Activated naive CD4-positive, alpha-beta T cell treated with anti-CD3 and anti-CD28 coated beads, Interleukin-2, amount 50 U/mL, for 72 hours (primary cell): ENCODE measurements at regions not wholly inside any gene's neighbourhood (a gene's known extent, or its start where the extent isn't known, plus 50 kb on each side); places are given as distances from the start of the nearest gene placed in this dataset.

Experiments used
- ATAC-seq, 2 donors: fragments of 150-1000 bp; cut with Tn5 transposase; 2 replicates each; pipeline ENCODE4 v1.10.0; 2021; ENCODE audit warnings: mild to moderate bottlenecking in 2 of 2, moderate library complexity in 2 of 2
- DNase-seq, 2 donors: peaks; one replicate each; pipeline ENCODE4 v3.0.0; 2021 to 2022; ENCODE audit warnings: low spot score in 2 of 2
- H3K27ac Mint-ChIP-seq, 2 donors: one replicate each; pipeline ENCODE4 v1.8.0; 2022; ENCODE audit warnings: mild to moderate bottlenecking in 2 of 2, mixed read lengths in 2 of 2
- H3K36me3 Mint-ChIP-seq, 2 donors: one replicate each; pipeline ENCODE4 v1.8.0; 2022; ENCODE audit warnings: mixed read lengths in 2 of 2
- H3K9me3 Mint-ChIP-seq, 2 donors: one replicate each; pipeline ENCODE4 v1.8.0; 2022; ENCODE audit warnings: mixed read lengths in 2 of 2

DNA sequence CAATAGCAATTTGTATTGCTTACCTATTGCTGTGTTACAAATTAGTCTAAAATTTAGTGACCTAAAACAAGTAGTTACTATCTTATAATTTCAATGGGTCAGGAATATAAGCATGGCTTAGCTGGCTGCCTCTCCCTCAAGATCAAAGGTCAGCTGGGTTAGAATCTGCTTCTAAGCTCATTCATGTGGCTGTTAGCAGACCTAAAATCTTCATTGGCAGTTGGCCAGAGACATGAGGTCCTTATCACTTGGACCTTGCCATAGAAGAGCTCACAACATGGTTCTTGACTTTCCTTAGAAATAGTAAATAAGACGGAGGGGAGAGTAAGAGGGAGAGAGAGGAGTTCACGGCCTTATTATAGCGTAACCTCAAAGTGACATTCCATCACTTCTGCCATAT, 468.0 kb downstream of the HTR7 start:
- H3K27ac Mint-ChIP-seq = no peak overlapping the region
- ATAC-seq (no peak), DNase-seq (no peak)
- peaks cover 0 to 2% of the 10 kb centered on the region in 2 donors for H3K9me3 Mint-ChIP-seq
- H3K36me3 Mint-ChIP-seq = no peaks in the 10 kb centered on the region

DNA sequence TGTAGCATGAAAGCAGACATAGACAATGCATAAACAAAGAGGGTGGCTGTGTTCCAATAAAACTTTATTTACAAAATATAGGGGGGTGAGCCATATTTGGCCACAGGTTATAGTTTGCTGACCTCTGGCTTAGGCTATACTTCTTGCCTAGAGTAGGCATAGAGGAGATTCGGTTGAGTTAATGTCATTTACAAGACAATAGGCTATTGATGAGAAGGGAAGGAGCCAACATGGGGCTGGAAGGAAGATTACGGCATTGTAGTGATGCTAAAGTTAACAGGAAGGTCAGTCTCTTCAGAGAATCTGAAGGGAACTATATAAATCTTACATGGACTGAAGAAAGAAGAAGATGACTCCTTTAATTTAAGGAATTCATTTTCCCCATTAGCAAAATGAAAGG, 463.5 kb downstream of the HTR7 start:
- Mint-ChIP-seq H3K36me3 (no peaks in the 10 kb centered on the region), H3K9me3 (no peaks in the 10 kb centered on the region), H3K27ac (no peak overlapping the region)
- ATAC-seq (no peak), DNase-seq (no peak)

DNA sequence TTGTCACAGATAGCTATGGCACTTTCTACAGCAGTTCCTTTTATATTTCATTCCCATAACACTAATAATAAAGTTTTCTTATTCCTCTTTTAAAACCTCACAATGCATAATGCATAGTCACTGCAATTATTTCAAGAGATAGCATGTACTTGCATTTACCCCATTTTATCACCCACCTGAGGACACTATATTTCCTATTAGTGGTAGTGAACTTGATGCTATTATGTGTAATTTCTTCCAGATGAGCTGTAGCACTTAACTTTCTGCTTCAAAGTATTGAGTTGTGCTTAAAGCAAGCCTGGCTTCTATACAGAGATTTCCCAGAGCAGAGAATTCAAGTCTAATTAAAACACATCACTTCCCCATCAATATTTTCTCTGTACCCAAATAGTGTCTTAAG, 461.1 kb downstream of the HTR7 start:
- Mint-ChIP-seq H3K27ac (no peak overlapping the region), H3K36me3 (no peaks in the 10 kb centered on the region), H3K9me3 (no peaks in the 10 kb centered on the region)
- ATAC-seq (no peak), DNase-seq (no peak)

DNA sequence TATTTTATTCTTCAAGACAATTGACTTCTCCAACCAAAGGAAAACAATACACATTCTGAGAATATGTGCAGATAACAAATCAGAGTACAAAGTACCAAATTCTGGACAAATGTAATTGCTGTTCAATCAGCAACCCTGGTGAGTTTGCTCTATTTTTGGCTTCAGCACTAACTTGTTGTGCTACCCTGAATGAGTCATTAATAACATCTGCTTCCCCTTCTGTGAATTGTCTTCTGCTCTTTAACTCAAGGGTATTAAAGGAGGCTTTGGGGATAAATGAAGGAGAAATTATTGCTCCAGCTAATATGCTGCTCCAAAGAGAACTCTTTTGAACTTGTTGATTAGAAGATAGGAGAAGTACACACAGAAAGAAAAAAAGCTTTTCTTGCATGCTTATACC, 459.3 kb downstream of the HTR7 start:
- Mint-ChIP-seq H3K9me3 (no peaks in the 10 kb centered on the region), H3K36me3 (no peaks in the 10 kb centered on the region), H3K27ac (no peak overlapping the region)
- no peak for DNase-seq
- no peak for ATAC-seq

DNA sequence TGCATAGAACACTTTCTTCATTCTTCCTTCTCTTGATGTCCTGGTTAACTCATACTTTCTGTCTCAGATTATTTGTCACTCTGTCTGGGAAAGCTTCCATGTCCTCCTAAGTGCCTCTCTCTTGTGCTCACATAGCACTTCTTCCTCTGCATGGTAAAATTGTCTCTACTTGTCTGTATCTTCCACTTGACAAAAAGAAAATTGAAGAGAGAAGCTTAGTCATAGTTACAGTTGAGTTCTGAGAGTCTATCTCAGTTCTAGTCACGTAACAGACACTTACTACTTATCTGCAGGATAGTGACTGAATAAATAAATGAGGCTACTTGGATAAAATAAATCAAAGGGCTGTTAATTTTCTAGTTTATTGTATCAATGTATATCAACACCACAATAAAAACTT, 458.1 kb downstream of the HTR7 start:
- H3K27ac Mint-ChIP-seq = no peak overlapping the region
- ATAC-seq = no peak
- no peak for DNase-seq
- no peaks in the 10 kb centered on the region for H3K9me3 Mint-ChIP-seq
- H3K36me3 Mint-ChIP-seq = no peaks in the 10 kb centered on the region

DNA sequence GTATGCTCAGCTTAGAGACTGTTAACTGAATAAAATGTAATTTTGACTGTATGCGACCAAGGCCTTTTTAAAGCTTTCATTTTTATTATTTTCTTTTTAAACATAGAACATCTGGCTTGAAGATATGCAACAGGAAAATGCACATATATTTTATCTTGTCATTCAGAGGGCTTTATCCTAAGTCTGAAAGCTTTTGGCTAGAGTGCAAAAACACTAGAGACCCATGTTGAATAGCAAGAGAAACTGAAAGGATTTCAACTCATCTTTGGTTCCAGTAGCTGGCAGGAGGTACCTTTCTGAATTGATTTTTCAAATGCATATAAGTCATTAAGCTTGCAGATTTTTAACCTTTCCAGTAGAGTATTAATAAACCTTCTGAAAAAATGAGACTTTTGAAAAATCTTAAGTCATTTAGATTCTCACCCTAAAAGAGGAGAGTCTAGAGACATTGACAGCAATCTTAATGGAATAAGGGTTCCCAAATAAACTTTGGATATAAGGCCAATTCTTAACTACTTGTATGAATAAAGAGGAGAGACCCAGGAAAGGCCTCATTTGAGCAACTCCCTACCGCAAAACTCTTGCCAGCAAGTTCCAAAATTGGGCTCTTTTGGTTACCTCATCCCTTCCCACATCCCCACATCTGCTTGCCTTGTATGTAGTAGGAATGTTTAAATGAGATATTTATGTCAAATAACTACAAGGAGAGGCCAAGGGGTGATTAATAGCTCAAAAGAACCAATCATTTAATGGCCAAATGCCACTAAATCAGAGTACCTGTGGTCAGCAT, 454.4 kb downstream of the HTR7 start:
- H3K36me3 Mint-ChIP-seq = no peaks in the 10 kb centered on the region
- no peaks in the 10 kb centered on the region for H3K9me3 Mint-ChIP-seq
- ATAC-seq (no peak), DNase-seq (no peak)
- no peak overlapping the region for H3K27ac Mint-ChIP-seq

DNA sequence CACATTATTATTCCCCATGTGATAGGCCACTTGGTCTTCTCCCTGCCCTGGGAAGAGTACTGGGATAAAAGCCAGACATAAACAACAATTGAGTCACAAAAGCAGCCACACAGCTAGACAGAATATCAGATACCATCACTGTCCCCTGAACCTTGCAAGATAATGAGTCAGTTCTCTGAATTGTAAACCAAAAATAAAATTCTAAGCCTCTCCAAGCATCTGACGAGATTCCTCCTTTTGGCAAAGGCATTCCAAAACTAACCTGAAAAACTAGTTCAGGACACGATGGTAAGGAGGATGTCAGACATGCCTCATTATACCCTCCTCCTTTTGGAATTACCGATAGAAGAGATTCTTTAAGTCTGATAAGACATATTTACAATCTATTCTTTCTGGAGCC, 450.7 kb downstream of the HTR7 start:
- peaks cover 0 to 8% of the 10 kb centered on the region in 2 donors for H3K9me3 Mint-ChIP-seq
- ATAC-seq = no peak
- no peaks in the 10 kb centered on the region for H3K36me3 Mint-ChIP-seq
- no peak overlapping the region for H3K27ac Mint-ChIP-seq
- no peak for DNase-seq

DNA sequence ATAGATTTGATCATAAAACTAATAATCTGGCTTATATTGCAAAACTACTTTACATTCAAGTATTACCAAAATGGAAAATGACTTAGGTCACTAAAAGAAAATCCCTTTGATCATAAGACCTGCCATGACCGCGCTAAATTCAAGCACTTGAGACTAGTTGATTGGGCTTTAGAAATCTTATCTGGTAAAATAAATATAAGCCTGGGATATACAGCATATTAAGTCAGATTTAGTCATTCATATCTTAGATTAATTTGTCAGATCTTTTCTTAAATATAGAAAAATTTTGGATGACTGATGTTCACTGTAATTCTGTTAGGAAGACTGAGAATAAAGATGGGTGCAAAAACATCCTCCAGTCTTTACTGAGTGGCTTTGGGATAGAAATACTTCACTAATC, 450.0 kb downstream of the HTR7 start:
- ATAC-seq (no peak), DNase-seq (no peak)
- Mint-ChIP-seq H3K27ac (no peak overlapping the region), H3K36me3 (no peaks in the 10 kb centered on the region), H3K9me3 (peaks cover 0 to 8% of the 10 kb centered on the region in 2 donors)

DNA sequence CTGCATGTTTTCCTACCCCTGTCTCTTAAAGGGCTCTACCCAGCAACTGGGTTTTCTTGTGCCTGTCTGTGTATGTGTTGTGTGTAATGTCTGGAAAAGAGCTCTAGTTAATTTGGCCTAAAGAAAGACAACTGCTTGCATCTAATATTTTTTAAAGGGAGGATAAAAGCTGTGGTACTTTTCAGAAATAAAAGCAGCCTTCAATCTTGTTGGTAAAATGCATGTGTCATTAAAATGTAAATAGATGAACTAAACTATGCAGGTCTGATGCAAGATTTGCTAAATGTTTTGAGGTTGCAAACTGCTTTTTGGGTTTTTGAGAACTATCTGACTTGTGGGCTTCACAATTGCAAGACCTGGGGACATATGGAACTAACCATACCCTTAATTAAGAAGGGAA, 445.3 kb downstream of the HTR7 start:
- ATAC-seq = no peak
- Mint-ChIP-seq H3K27ac (no peak overlapping the region), H3K9me3 (peaks cover 0 to 8% of the 10 kb centered on the region in 2 donors), H3K36me3 (no peaks in the 10 kb centered on the region)
- DNase-seq = no peak

DNA sequence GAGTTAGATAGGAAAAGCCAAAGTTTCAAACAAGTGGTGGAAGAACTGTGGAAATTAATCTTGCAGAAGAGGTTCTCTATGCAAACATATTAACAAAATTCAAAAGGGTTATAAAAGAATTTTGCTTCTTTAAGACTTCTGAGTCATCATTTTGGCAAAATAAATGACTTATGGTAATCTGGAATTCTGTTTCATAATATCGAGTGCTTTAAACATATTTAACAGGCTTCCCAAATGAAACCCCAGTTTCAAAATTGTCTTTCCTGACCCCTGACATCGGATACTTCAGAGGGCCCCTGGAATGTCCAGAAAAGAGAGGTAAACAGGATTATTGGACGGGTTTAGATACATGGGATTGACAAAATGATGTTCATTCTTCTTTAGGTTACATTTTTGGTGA, 444.6 kb downstream of the HTR7 start:
- Mint-ChIP-seq H3K9me3 (peaks cover 0 to 8% of the 10 kb centered on the region in 2 donors), H3K27ac (no peak overlapping the region), H3K36me3 (no peaks in the 10 kb centered on the region)
- DNase-seq (no peak), ATAC-seq (no peak)

DNA sequence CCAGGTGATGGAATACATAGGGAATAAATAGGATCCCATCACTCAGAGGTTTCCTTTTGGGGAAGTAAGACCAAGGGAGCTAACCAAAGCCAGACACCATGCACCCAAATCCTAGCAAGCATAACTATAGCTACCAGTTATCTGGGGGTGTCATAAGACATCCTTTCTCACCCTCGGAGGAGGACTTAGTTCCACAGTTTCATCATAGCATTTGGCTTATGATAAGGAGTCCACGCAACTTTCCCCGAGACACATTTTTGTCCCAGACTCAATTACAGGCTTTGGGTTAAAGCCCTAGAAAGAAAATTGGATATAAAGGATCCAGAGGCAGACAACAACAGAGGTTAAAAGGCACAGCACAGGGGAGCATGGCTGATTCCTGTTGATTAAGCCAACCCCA, 442.9 kb downstream of the HTR7 start:
- Mint-ChIP-seq H3K27ac (no peak overlapping the region), H3K9me3 (peaks cover 0 to 8% of the 10 kb centered on the region in 2 donors), H3K36me3 (no peaks in the 10 kb centered on the region)
- DNase-seq (no peak), ATAC-seq (no peak)

DNA sequence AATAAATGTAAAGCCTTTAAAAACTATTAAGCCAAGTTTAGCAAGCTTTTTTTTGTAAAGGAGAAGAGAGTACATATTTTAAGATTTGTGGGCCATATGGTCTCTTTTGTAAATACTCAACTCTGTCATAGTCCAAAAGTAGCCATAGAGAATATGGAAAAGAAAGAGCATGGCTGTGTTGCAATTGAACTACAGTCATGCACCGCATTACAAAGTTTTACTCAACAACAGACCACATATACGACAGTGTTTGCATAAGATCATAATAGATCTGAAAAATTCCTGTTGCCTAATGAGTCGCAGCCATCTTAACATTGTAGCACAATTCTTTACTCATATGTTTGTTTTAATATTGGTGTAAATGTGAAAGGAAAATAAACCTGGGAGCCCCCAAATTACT, 440.8 kb downstream of the HTR7 start:
- DNase-seq = no peak
- ATAC-seq = no peak
- H3K36me3 Mint-ChIP-seq = no peaks in the 10 kb centered on the region
- no peak overlapping the region for H3K27ac Mint-ChIP-seq
- H3K9me3 Mint-ChIP-seq = no peaks in the 10 kb centered on the region

DNA sequence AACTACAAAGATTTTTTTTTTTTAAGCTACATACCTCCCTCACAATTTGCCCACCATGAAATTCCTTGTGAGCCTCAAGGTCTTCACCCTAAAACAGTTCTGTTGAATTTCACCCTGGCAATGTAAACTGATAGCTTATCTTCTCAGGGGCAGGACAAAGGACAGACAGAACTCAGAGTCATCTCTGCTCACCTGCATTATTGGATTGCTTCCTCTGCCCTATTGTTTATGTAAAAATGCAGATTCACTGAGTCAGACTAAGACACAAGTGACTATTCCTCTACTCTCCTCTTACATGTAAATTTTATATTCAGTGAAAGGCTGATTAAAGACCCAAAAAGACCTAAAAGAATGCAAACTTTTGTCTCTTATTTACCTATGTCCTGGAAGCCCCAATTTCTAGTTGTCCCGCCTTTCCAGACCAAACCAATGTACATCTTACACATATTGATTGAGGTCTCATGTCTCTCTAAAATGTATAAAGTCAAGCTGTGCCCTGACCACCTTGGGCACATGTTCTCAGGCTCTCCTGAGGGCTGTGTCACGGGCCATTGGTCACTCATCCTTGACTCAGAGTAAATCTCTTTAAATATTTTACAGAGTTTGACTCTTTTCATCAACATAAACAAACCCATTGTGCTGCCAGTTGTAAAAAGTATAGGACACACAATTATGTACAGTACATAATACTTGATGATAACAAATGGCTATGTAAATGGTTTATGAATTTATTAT, 440.2 kb downstream of the HTR7 start:
- no peak overlapping the region for H3K27ac Mint-ChIP-seq
- DNase-seq (no peak), ATAC-seq (no peak)
- no peaks in the 10 kb centered on the region for H3K9me3 Mint-ChIP-seq
- H3K36me3 Mint-ChIP-seq = no peaks in the 10 kb centered on the region

DNA sequence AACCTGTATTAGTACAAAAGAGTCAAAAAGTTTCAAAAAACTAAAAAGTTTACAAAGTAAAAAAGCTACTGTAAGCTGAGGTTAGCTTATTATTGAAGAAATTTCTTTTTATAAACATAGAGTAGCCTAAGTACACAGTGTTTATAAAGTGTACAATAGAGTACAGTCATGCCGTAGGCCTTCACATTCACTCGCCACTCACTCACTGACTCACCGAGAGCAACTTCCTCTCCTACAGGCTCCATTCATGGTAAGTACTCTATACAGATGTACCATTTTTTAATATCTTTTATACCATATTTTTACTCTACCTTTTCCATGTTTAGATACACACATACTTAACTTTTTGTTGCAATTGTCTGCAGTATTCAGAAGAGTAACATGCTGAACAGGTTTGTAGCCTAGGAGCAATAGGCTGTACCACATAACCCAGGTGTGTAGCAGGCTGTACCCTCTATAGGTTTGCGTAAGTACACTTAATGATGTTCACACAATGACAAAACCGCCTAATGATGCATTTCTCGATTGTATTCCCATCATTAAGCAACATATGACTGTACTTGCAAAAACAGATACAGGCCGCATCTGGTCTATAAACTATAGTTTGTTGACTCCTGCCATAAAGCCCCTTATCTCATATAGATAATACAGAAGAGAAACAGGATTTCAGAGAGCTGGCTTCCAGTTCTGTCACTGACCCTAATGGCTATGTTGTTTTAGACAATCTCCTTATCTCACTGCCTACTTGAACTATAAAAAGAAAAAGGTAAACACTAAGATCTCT, 438.8 kb downstream of the HTR7 start:
- ATAC-seq = no peak
- DNase-seq = no peak
- H3K36me3 Mint-ChIP-seq = peaks cover 0 to 5% of the 10 kb centered on the region in 2 donors
- H3K27ac Mint-ChIP-seq = no peak overlapping the region
- peaks cover 5% of the 10 kb centered on the region in 2 donors for H3K9me3 Mint-ChIP-seq

DNA sequence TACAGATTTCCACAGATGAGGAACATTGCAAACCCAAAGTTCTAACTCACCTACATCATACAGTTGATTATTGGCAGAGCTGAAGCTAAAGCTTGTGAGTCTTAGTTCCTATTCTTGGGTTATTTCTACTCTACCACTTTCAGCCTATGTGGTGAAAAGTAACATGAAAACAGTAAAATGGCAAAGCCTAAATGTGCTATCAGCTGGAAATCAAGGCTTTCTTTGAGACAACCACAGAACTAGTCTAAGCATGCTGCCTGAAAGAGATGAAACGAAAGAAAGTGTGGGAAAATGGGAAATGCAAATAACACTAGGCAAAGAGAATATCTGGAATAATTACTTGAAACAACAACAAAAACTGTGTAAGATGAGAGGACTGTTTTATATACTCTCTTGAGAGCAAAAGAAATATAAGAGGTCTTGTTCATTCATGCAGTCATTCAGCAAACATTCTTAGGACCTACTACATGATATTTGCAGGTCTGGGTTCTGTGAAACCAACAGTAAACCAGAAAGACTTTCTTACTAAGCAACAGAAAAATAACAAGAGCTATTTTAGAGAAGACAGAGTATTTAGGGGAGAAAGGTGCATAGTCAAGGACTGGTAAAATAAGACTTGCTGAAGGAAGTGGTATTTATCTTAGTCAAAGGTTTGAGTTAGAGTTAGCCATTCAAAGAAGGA, 437.1 kb downstream of the HTR7 start:
- Mint-ChIP-seq H3K27ac (no peak overlapping the region), H3K9me3 (peaks cover 6 to 7% of the 10 kb centered on the region in 2 donors), H3K36me3 (peaks cover 0 to 7% of the 10 kb centered on the region in 2 donors)
- DNase-seq (no peak), ATAC-seq (no peak)

DNA sequence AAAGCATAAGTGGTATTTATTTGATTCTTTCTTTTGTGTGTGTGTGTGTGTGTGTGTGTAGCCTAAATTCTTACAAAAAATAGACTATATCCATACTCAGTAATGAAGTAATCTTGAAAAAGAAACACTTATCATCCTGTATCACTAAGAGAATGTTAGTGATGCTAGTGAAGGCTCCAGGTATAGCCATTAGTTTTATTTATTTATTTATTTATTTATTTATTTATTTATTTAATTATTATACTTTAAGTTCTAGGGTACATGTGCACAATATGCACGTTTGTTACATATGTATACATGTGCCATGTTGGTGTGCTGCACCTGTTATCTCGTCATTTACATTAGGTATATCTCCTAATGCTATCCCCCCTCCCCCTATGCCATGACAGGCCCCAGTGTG, 436.0 kb downstream of the HTR7 start:
- ATAC-seq (no peak), DNase-seq (no peak)
- Mint-ChIP-seq H3K27ac (no peak overlapping the region), H3K9me3 (peaks cover 7 to 11% of the 10 kb centered on the region in 2 donors), H3K36me3 (peaks cover 0 to 7% of the 10 kb centered on the region in 2 donors)

DNA sequence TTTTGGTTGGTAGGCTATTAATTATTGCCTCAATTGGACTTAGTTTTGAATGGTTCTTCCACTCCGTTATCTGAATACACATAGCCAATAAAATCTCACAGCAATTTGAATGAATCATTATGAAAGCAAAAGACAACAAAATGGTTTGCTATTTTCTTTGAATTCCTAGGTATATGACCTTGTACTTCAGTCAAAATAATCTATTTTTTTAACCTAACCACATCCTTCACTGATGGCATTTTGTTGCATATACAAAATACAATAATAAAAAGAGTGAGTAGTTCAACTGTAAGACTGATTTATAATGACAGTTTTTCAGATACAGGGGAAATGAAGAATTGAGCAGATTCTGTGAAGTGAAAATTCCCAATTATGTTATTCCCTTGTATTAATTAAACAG, 433.1 kb downstream of the HTR7 start:
- DNase-seq (no peak), ATAC-seq (no peak)
- Mint-ChIP-seq H3K27ac (no peak overlapping the region), H3K9me3 (peaks cover 7 to 11% of the 10 kb centered on the region in 2 donors), H3K36me3 (peaks cover 0 to 7% of the 10 kb centered on the region in 2 donors)
